ENCODE measurements at regions not wholly inside any gene's neighbourhood (a gene's known extent, or its start where the extent isn't known, plus 50 kb on each side); places are given as distances from the start of the nearest gene placed in this dataset.
"Not testable (repeated sequence)": the region's sequence is repeated elsewhere in the genome, so short reads cannot be mapped to it uniquely, and the experiment has no call there.

DNA sequence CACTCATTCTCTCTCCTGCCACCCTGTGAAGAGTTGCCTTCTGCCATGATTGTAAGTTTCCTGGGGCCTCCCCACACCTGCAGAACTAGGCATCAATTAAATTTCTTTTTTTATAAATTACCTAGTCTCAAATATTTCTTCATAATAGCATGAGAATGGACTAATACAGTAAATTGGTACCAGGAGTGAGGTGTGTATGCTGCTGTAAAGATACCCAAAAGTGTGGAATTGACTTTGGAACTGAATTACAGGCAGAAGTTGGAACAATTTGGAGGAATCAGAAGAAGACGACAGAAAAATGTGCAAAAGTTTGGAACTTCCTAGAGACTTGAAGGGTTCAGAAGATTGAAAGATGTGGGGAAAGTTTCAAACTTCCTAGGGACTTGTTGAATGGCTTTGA, 308.1 kb upstream of the TMPRSS15 start:
- DNase-seq, result no peak

DNA sequence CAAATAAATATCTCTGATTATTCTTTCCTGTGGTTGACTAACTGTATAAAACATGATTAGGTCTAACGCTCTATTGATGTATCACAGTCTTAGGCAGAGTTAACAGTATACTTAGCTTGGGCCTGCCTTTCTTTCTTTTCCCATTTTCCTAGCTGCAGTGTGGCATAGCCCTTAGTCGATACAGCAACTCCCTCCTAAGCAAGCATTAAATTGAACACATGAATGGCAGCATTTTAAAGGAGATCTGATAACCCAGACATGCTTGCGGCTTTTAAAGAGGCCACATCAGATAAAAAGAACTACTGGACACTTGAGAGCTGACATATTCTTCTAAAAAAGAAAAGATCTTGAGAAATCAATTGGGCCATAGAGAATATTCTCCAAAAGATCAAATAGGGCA, 312.0 kb upstream of the TMPRSS15 start:
- DNase-seq, result no peak

DNA sequence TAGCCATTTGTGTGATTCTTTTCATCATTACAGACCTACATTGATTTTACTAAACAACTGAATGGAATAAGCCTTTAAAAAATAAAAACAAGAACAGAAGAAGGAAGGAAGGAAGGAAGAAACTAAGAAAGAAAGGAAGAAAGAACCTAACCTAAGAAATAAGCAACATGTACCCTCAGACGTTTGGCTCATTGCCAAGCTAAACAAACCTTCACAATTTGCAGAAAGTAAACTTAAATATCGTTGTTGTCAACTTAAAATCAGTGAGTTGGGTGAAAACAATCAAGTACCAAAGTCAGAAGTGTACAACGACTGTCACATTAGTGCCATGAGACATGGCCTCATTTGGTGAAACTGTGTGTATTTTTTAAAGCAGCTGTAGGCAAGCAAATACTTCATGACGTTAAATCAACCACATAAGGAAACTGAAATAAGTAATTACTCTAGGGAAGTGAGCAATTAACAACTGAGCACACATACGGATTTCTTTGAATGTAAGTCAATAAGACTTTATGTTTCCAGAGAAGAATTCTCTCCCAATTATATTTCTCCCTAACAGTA, 313.1 kb upstream of the TMPRSS15 start:
- DNase-seq, result no peak

DNA sequence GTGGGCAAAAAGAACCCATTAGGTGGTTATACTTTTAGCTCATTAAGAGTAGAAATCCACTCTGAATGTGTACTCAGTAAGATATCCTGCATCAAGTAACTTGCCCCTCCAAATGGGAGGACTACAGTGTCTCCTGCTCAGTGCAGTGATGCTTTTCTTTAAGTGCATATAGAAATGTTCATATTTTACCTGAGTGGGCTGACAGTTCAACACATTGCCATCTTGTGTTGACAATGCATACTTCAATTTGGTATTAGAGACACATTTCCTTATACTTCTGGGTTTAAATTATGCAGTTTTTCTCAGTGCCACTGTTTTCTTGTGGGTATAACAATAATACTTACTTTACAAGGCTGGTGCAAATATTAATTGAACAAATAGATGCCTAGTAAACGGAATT, 318.6 kb upstream of the TMPRSS15 start:
- no peak for DNase-seq

DNA sequence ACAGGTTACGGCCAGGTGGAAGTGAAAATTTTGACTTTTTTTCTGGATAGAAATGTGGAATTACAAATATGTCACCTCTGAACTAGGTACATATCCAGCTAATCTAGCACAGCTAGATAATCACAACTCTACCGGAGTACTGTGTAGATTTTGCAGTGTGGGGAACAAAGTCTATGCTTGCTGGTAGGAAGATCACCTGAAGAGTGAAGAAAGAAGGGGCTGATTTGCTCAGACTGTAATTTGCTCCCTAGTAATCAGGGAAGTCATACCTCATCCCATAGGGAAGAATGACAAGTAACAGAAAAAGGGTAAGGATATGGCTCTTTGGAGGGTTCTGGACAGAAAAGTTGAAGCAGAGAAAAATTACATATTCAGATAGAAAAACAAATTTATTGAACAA, 319.6 kb upstream of the TMPRSS15 start:
- DNase-seq, result no peak

DNA sequence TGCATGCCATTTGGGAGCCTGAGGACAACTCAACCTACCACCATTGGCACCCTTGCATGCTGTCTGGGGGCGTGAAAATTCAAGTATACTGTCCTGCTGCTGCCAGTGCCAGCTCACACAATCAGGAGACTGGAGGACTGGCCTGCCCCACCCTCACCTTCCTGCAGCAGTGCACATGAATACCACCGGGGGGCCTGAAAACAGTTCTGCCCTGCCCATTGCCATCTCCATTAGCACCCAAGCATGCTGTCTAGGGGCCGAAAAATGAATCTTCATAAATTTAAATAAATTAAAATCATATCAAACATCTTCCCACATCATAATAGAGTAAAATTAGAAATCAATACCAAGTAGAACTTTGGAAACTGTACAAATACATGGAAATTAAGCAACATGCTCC, 322.1 kb upstream of the TMPRSS15 start:
- no peak for DNase-seq

DNA sequence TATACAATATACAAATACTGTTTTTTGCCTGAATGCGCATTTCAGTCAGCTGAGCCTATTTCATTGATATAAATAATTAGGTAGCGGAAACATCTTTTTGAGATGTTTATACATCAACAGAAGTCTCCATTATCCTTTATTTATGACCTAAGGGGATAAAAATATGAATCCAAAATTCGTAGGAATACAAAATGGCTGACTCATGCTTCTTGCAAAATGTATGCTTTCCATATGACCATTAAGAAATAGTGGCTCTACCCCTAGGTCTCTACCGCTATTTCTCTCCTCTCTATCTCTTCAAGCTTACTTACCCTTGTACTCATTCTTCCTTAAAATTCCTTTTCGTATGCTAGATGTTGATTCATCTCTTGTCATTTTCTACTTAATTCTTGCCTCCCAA, 338.4 kb upstream of the TMPRSS15 start:
- no peak for DNase-seq

DNA sequence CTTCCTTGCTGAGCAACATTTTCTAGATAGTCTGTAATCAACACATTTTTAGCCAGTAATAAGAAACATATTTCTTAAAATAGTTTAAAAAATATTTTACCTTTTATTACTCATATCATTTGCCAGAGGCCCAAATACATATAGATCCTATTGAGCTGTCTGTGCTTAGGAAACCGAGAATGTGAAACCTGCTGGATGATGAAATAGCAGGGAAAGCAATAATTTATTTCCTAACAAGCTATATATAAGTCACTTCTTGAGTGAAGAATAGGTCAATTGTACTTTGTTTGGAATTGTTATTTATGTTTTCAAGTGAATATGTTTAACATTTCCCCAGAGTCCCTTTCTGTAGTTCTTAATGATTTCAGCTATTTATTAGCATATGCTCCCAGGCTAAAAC, 339.9 kb upstream of the TMPRSS15 start:
- DNase-seq, result no peak

DNA sequence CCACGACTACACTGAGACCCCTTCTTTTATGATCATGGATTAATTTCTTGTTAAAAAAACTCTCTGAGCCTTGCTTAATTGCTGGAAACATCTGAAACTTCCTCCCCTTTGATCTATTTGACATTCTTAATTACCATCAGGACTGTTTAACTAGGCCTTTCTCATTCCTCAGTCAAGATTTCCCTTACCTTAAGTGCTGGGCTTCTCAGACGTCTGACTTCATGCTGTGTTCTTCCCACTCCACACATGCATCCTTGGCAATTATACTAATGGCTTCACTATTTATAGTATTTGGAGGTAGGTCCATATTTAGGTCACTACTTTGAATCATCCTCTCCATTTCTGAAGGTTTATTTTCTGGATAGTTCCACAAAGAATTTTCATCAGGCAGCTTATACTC, 341.3 kb upstream of the TMPRSS15 start:
- DNase-seq, result no peak

DNA sequence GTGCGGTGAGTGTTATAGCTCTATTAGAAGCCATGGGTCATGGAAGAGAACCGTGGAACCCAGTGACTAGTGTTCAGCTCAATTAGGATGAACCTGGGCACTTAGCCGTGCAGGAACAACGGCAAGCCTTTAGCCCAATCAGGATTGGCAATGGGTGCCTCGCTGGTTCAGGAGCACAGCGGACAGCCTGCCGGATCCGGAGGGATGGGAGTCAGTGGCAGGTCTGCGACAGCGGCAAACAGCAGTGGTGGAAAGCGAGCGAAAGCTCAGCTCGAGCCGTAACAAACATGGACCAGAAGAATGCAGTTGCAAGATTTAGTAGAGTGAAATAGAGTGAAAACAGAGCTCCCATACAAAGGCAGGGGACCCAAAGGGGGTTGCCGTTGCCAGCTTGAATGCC, 349.3 kb upstream of the TMPRSS15 start:
- DNase-seq, result not testable (repeated sequence)

DNA sequence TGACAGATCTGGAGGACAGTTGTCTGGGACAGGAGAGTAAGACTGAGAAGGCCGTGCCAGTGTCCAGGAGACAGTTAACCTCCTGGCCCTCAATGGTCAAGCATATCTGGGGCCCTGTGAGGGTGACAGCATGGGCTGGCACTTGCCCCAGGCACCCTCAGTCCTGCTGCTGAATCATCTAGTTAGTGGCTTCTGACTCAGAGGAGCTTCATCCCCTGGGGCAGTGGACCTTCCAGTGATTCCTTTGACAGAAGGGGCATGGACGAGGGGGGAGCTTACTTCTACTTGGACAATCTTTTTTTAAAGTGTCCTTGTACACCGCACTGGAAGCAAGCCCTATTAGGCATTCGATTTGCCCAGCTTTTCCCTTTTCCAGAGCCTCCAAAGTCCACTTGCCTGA, 352.7 kb upstream of the TMPRSS15 start:
- DNase-seq, result not testable (repeated sequence)

DNA sequence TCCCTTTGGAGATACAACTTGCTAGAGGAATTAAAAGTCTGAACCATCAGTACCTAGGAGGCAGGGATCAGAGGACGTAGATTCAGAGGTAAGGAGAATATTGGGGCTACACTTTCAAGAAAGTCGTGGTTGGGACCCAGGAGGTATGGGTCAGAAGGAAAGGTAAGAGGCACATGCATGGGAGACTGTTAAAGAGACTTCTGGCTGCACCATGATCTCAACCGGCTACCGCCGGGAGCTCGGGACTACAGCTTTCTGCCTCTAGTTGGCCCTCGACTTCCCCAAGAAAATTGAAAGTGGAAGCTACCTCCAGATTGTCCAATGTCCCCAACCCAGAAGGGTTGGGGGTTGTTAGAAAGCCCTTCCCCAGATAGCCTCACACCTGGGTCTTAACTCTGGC, 355.7 kb upstream of the TMPRSS15 start:
- no peak for DNase-seq

DNA sequence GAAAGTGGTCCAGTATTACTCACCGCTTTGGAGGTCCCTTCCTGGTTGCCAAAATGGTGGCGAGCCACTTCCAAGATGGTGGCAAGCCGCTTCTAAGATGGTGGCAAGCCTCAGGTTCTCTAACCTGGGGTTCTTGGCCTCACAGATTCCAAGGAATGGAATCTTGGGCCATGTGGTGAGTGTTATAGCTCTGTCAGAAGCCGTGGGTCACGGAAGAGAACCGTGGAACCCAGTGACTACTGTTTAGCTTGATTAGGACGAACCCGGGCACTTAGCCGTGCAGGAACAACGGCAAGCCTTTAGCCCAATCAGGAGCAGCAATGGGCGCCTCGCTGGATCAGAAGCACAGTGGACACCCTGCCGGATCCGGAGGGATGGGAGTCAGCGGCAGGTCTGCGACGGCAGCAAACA, 356.2 kb upstream of the TMPRSS15 start:
- DNase-seq, result no peak

DNA sequence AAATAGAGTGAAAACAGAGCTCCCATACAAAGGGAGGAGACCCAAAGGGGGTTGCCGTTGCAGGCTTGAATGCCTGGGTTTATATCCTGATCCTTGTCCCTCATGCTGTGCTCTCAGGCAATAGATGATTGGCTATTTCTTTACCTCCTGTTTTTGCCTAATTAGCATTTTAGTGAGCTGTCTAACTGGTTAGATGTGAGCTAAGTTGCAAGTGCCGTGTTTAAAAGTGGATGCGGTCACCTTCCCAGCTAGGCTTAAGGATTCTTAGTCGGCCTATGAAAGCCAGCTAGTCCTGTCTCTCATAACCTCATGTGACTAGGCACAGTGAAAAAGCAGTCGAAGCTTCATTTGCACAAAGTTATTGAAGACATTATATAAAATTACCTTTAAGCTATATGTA, 356.7 kb upstream of the TMPRSS15 start:
- no peak for DNase-seq

DNA sequence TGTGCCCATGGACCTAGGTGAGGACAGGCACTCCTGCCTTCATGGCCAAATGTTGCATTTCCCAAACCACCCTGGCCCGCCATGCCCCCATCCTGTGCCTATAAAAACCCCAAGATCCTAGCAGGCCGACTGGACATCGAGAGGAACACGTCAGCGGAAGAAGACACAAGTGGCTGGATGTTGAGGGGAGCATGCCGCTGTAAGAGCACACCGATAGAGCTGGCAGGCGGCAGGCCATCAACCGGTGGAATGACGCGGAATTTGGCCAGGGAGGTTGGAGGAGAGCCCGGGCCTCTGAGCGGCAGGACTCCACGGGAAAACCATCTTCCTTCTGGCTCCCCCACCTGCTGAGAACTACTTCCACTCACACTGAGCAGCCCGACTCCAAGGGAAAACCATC, 361.1 kb upstream of the TMPRSS15 start:
- DNase-seq, result no peak

DNA sequence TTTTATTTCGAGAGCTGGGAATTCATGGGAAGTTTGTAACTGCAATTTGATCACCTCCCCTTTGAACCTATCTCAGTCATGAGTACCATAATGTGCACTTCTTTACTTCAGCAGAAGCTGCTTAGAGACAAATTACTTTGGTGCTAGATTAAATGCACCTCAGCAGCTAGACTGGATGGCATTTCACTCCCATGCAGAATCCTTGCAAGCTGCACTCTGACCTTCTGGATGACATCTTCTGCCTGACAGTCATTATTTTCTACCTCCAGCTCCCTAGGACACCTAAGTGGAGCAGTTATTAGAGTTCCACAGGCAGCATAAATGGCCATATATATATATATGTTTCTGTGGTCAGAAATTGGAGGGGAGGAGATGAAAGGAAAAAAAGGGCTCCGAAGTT, 366.0 kb upstream of the TMPRSS15 start:
- no peak for DNase-seq

DNA sequence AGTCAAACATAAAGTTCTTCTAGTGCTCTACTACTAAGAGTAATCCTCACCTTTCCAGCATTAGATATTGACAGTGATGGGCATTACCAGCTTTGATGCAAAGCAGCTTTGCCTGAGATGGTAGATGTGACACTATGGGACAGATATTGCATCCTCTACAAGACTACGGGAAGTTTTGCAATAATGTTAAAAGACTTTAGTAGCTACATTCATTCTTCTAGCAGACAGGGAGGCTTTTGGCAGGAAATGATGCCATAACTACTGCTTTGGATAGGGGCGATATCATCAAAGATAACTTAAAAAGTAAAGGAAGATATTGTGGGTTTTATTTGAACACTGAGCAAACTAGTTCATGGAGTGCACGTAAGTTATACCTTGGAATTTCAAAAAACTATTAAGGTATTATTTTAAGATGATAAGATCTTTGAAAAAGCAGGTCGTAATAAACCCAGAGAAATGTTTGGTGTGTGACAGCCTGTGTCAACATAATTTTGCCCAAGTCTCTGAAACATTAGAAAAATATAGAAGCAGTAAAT, 368.3 kb upstream of the TMPRSS15 start:
- no peak for DNase-seq

DNA sequence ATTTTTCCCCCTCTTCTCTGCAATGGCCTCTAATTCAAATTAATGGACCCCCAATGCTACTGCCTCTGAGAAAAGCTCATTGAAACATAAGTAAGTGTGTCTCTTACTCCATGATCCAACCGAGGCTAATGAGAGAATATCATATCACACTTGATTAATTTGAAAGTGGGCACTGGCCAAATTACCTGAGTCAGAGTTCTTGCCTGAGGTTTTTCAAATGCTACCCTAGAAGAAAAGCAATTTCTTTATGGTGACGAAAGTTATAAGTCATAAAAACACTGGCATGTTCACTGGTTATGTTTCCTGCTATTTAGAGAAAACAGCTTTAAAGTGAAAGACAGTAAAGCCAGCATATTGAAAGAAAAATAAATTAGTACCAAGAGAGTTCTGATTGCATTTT, 368.8 kb upstream of the TMPRSS15 start:
- no peak for DNase-seq

DNA sequence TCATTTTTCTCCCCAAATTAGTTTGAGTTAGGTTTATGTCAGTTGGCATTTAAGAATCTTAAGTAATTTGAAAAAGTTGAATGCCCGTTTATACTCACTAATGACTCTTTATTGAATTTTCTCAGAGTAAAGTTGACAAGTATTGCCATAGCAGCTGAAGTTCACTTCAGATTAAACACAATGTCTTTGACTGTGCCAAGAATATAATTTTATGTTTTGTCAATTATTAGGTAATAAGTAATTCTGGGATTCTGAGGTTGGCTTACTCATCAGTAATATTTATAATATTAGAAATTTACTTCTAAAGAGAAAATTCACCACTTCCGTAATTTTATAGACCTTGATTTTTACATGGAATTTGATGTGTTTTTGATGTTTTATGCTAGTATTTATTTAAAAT, 369.3 kb upstream of the TMPRSS15 start:
- no peak for DNase-seq

DNA sequence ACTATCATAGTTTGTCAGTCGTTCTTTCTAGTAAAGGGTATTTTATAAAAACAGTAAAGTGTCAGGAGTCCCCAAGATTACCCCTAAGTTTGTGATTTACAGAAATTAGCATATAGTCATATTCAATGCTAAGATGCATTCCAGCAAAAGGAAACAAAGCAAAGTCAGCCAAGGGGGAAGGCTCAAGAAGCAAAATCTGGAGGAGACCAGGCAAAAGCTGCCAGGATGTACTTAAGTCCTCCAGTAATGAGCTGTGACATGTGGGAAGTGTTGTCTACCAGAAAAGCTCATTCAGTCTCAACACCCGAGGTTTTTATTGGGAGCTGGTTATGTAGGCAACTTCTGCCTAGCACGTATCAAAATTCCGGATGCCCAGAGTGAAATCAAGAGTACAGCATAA, 373.4 kb upstream of the TMPRSS15 start:
- no peak for DNase-seq

DNA sequence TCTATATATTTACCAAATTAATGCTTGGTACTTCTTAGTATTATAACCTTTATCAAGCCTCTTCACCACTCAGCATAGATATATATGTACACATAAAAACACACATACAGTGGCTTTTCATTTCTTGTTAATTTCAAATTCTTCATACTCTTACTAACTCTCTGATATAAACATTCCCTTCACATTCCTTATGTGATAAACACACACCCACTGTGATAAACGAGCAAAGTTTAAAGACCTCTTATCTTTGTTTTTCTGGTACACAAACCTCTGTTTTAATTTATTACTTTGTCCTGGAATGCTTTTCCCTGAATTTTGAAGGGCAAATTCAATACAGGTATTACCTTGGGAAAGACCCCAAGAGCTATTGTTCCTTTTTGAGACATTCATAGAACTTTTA, 379.1 kb upstream of the TMPRSS15 start:
- no peak for DNase-seq

DNA sequence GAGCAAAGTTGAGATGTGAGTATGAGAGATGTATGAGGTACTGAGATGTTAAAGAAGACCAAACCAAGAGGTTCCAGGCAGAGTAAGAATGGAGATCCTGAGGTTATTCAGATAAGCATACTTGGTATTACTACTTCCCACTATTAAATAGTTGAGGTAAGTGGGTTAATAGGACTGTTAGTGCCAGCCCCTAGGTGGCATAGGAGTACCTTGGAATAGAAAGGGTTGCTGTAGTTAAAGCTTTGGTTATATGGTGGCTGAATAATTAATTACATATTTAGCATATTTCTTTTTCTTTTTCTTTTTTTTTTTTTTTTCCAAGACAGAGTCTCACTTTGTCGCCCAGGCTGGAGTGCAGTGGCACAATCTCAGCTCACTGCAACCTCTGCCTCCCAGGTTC, 397.9 kb upstream of the TMPRSS15 start:
- no peak for DNase-seq

DNA sequence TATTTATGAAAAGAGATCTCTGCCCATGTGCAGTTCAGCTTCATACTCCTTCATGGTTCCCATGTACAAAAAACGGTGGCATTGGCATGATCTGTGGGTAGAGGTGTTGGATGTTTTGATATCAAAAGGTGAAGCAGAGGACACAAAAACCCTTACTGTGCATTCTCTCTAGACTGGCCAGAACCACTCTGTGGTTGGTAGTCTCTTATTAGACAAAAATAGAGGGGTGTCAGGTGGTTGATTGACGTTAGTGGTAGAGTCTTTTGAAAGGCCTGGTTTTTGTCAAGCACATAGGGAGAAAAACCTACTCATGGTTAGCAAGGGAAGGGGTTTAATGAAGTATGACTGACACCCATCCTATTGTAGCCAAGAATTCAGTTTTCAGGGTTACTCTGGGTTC, 400.0 kb upstream of the TMPRSS15 start:
- no peak for DNase-seq

DNA sequence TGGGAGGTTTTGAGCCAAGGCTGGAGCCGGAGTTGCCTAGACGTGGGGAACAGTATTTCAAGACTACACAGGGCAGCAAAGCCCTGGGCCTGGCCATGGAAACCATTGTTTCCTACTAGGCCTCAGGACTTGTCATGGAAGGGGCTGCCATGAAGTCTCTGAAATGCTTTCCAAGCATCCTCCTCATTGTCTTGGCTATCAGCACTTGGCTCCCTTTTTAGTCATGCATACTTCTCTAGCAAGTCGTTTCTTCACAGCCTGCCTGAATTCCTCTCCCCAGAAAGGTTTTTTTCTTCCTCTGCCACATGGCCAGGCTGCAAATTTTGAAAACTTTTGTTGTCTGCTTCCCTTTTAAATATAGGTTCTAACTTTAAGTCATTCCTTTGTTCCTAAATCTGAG, 406.6 kb upstream of the TMPRSS15 start:
- DNase-seq, result no peak
